Vagina (tissue), 2 donors: ENCODE measurements at regions not wholly inside any gene's neighbourhood (a gene's known extent, or its start where the extent isn't known, plus 50 kb on each side); places are given as distances from the start of the nearest gene placed in this dataset.
"Not testable (repeated sequence)": the region's sequence is repeated elsewhere in the genome, so short reads cannot be mapped to it uniquely, and the experiment has no call there.

Experiments
- DNase-seq, 2 donors: peaks; one replicate each; pipeline ENCODE4 v3.0.0-alpha.2; 2017; ENCODE audit errors: extremely low spot score in 2 of 2
- H3K27ac ChIP-seq: fragments of 200-600 bp; sonication (generic); one replicate; pipeline ENCODE4 v1.5.1; 2019
- H3K27me3 ChIP-seq: fragments of 200-600 bp; sonication (generic); one replicate; pipeline ENCODE4 v1.5.1; 2019
- H3K36me3 ChIP-seq, 2 donors: fragments of 200-600 bp; sonication (generic); one replicate each; pipeline ENCODE4 v1.5.1; 2017 to 2019
- H3K4me1 ChIP-seq: fragments of 200-600 bp; sonication (generic); one replicate; pipeline ENCODE4 v1.5.1; 2019
- H3K4me3 ChIP-seq, 2 donors: fragments of 200-600 bp; sonication (generic); 1 replicate in 1 of 2; 2 replicates in 1 of 2; pipeline ENCODE4 v1.5.1; 2016 to 2019
- H3K9me3 ChIP-seq: fragments of 200-600 bp; sonication (generic); one replicate; pipeline ENCODE4 v1.5.1; 2019
- POLR2A ChIP-seq, 2 donors: fragments of 450-650 bp; IDR thresholded peaks; one replicate each; pipeline ENCODE4 v1.6.1; 2017; ENCODE audit warnings: antibody characterized with exemption in 2 of 2, mild to moderate bottlenecking in 2 of 2, moderate library complexity in 2 of 2
- POLR2AphosphoS5 ChIP-seq, 2 donors: sonication (generic); formaldehyde crosslinking; IDR thresholded peaks; one replicate each; pipeline ENCODE4 v1.9.0; 2017; ENCODE audit warnings: antibody characterized with exemption in 2 of 2, mild to moderate bottlenecking in 2 of 2, low read depth in 1 of 2; ENCODE audit not compliant: insufficient read depth in 1 of 2
- intact Hi-C: fragments of 100-400 bp; cut with DNase I; formaldehyde crosslinking; loops from one replicate; pipeline ENCODE4 v1.15.1; 2023
- TF ChIP-seq, protein P1 (sequence below), 3 experiments: fragments of 450-650 bp in 2 of 3; fragments of 200-600 bp in 1 of 3; sonication (generic) in 1 of 3; IDR thresholded peaks; one replicate each; pipeline ENCODE4 v1.5.1; 2017 to 2019; ENCODE audit warnings: antibody characterized with exemption in 3 of 3, mild to moderate bottlenecking in 2 of 3, moderate library complexity in 2 of 3

DNA sequence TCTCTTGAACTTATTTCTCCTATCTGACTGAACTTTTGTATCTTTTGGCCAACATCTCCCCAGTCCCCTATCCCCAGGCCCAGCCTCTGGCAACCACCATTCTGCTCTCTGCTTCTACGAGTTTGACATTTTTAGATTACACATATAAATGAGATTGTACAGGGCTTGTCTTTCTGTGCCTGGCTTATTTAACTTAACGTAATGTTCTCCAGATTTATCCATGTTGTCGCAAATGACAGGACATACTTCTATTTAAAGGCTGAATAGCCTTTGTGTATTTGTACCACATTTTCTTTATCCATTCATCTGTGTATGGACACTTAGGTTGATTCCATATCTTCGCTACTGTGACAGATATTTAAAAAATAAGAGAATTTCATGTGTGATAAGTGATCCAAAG is 98.6 kb downstream of the LSMEM1 start:
- Histone ChIP-seq H3K27me3 (no peaks in the 10 kb centered on the region), H3K27ac (no peak overlapping the region), H3K4me1 (no peaks in the 10 kb centered on the region), H3K4me3 (no peak overlapping the region), H3K9me3 (no peaks in the 10 kb centered on the region), H3K36me3 (no peaks in the 10 kb centered on the region)
- intact Hi-C loops: no loop called here
- TF ChIP-seq, protein P1, sequence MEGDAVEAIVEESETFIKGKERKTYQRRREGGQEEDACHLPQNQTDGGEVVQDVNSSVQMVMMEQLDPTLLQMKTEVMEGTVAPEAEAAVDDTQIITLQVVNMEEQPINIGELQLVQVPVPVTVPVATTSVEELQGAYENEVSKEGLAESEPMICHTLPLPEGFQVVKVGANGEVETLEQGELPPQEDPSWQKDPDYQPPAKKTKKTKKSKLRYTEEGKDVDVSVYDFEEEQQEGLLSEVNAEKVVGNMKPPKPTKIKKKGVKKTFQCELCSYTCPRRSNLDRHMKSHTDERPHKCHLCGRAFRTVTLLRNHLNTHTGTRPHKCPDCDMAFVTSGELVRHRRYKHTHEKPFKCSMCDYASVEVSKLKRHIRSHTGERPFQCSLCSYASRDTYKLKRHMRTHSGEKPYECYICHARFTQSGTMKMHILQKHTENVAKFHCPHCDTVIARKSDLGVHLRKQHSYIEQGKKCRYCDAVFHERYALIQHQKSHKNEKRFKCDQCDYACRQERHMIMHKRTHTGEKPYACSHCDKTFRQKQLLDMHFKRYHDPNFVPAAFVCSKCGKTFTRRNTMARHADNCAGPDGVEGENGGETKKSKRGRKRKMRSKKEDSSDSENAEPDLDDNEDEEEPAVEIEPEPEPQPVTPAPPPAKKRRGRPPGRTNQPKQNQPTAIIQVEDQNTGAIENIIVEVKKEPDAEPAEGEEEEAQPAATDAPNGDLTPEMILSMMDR (IDR thresholded peaks at IDR 0.05): no peak
- no peak for TF ChIP-seq POLR2A (IDR thresholded peaks at IDR 0.05)
- no peak for TF ChIP-seq POLR2AphosphoS5 (IDR thresholded peaks at IDR 0.05; ENCODE audit: insufficient read depth in 1 of 2, low read depth in 1 of 2)
- DNase-seq: no peak

DNA sequence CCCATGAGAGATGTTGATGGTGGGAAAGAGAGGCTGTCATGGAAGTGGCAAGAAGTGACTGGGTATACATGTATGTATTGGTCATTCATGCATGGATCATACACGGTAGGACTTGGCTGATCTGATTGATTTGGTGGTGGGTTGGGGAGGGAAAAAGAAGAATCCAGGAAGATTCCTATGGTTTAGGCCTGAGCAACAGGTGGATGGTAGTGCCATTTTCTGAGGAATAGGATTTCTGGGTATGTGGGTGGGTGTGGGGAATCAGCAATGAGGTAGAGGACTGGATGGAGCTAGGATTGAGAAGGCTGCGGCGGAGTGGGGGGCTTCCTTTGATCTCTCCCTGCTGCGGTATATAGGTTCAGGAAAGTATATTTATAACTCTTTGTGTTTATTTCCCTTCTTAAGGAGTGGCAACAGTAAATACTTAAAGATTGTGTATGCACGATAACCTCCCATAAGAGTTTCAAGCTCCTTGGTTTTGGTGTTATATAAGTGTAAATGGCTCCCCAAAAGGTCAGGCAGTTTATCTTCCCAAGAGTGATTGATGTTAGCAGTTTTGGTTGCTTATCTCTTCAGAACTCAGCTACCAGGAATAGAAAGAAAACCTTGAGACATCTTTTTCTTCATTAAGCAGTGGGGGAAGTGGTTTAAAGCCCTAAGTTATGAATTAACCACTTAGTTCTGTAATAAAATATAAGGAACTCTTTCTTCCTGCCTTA is 100.1 kb downstream of the LSMEM1 start:
- Histone ChIP-seq H3K4me3 (no peak overlapping the region), H3K9me3 (no peaks in the 10 kb centered on the region), H3K4me1 (no peaks in the 10 kb centered on the region), H3K27me3 (no peaks in the 10 kb centered on the region), H3K36me3 (no peaks in the 10 kb centered on the region), H3K27ac (no peak overlapping the region)
- no peak for DNase-seq
- TF ChIP-seq POLR2A (IDR thresholded peaks at IDR 0.05) (no peak), POLR2AphosphoS5 (IDR thresholded peaks at IDR 0.05; ENCODE audit: insufficient read depth in 1 of 2, low read depth in 1 of 2) (no peak)
- TF ChIP-seq, protein P1 (IDR thresholded peaks at IDR 0.05): no peak
- intact Hi-C loops: no loop called here

DNA sequence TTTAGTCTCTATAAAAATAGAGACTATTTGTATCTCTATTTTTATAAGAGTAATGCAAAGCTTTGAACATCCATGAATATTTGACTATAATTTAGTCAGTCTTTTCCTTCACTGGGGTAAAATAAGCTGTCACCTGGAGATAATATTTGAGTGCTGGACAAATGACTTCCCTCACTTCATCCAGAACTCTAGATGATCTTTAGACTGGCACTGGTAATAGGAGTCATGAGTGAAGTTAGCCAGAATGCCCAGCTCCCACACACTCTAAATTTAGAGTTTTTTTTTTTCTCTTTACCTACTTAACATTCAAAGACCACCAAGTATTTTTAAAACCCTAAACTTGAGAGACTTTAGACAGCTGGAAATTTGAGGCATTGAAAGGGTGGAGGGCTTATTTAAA is 100.7 kb downstream of the LSMEM1 start:
- intact Hi-C loops: no loop called here
- no peaks in the 10 kb centered on the region for H3K36me3 ChIP-seq
- no peaks in the 10 kb centered on the region for H3K27me3 ChIP-seq
- no peak overlapping the region for H3K27ac ChIP-seq
- H3K4me3 ChIP-seq: no peak overlapping the region
- TF ChIP-seq, protein P1 (IDR thresholded peaks at IDR 0.05): no peak
- no peak for TF ChIP-seq POLR2AphosphoS5 (IDR thresholded peaks at IDR 0.05; ENCODE audit: insufficient read depth in 1 of 2, low read depth in 1 of 2)
- no peak for TF ChIP-seq POLR2A (IDR thresholded peaks at IDR 0.05)
- no peak for DNase-seq
- no peaks in the 10 kb centered on the region for H3K9me3 ChIP-seq
- no peaks in the 10 kb centered on the region for H3K4me1 ChIP-seq

DNA sequence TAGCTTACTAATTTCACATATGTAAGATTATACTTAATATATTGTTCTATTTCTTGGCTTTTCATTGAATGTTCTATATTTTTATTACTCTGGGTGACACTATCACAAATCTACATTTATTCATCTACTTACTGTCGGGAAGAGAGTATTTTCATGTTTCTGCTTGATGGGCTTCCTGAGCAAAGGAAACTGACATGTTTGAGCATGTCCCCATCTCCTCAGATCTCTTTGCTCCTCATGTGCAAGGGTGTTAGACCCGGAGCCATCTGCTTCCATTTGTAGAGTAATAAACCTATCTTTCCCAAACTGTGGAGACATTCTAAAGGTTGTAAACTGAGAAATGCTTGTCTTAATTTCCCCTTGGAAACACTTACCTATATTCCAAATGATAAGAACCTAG is 103.5 kb downstream of the LSMEM1 start:
- DNase-seq: no peak
- H3K4me3 ChIP-seq: no peak overlapping the region
- H3K4me1 ChIP-seq: no peaks in the 10 kb centered on the region

DNA sequence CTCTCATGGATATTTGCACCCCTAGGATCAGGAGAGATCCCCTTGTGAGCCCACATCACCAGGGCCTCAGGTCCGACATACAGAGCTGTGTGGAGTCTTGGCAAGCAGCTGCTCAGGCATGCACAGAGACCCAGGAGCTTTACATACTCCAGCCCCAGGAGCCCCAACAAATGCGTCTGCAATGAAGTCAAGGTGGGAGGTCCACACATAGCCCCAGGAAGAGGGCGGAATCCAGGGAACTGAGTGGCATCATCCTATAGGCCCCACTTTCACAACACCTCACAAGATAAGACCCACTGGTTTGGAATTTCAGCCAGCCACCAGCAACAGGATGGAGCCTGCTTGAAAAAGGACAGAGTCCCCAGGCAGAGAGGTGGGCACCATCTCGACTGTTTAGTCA is 106.7 kb downstream of the LSMEM1 start:
- Histone ChIP-seq H3K27me3 (no peaks in the 10 kb centered on the region), H3K36me3 (no peaks in the 10 kb centered on the region), H3K9me3 (no peaks in the 10 kb centered on the region), H3K27ac (no peak overlapping the region), H3K4me3 (no peak overlapping the region), H3K4me1 (no peaks in the 10 kb centered on the region)
- TF ChIP-seq, protein P1 (IDR thresholded peaks at IDR 0.05): no peak
- no peak for TF ChIP-seq POLR2AphosphoS5 (IDR thresholded peaks at IDR 0.05; ENCODE audit: insufficient read depth in 1 of 2, low read depth in 1 of 2)
- no peak for TF ChIP-seq POLR2A (IDR thresholded peaks at IDR 0.05)
- DNase-seq: no peak
- intact Hi-C loops: no loop called here

More for the DNA sequence above, 103.5 kb downstream of the LSMEM1 start:
- TF ChIP-seq POLR2AphosphoS5 (IDR thresholded peaks at IDR 0.05; ENCODE audit: insufficient read depth in 1 of 2, low read depth in 1 of 2): no peak
- TF ChIP-seq POLR2A (IDR thresholded peaks at IDR 0.05): no peak
- TF ChIP-seq, protein P1 (IDR thresholded peaks at IDR 0.05): no peak
- intact Hi-C loops: no loop called here
- Histone ChIP-seq H3K27ac (no peak overlapping the region), H3K27me3 (no peaks in the 10 kb centered on the region), H3K9me3 (no peaks in the 10 kb centered on the region), H3K36me3 (no peaks in the 10 kb centered on the region)

DNA sequence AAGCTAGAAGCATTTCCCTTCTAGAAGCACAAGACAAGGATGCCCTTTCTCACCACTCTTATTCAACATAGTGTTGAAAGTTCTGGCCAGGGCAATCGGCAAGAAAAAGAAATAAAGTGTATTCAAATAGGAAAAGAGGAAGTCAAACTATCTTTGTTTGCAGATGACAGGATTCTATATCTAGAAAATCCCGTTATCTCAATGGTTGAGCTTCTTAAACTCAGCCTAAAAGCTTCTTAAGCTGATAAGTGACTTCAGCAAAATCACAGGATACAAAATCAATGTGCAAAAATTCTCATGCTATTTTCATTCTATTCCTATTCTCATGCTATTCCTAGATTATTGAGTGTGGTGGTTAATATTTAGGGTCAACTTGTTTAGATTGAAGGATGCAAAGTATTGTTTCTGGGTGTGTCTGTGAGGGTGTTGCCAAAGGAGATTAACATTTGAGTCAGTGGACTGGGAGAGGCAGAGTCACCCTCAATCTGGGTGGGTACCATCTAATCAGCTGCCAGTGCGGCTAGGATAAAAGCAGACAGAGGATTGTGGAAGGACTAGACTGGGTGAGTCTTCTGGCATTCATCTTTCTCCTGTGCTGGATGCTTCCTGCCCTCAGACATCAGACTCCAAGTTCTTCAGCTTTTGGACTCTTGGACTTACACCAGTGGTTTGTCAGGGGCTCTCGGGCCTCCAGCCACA is 111.9 kb downstream of the LSMEM1 start:
- H3K9me3 ChIP-seq, H3K36me3 ChIP-seq, H3K27me3 ChIP-seq, intact Hi-C loops, H3K4me3 ChIP-seq, DNase-seq, H3K27ac ChIP-seq, H3K4me1 ChIP-seq: not testable (repeated sequence)
